Hematopoietic multipotent progenitor cell treated with erythropoietin and hydrocortisone succinate and interleukin-3 and kit ligand, for 17 days (in vitro differentiated cells): ENCODE measurements at regions not wholly inside any gene's neighbourhood (a gene's known extent, or its start where the extent isn't known, plus 50 kb on each side); places are given as distances from the start of the nearest gene placed in this dataset.
"Not testable (repeated sequence)": the region's sequence is repeated elsewhere in the genome, so short reads cannot be mapped to it uniquely, and the experiment has no call there.

Experiments used
- DNase-seq: peaks from one replicate; pipeline ENCODE4 v3.0.0-alpha.2; 2015; ENCODE audit warnings: low spot score

- DNase-seq = no peak
These were observed 101.6 kb downstream of the CPN2 start for GRCh38 chr3:194249323-194250097.

- DNase-seq = no peak
These were observed 100.8 kb downstream of the CPN2 start for GRCh38 chr3:194250098-194251002.

- no peak for DNase-seq
These were observed 100.1 kb downstream of the CPN2 start for GRCh38 chr3:194251007-194251406.

GRCh38 chr3:194251461-194251860, 99.7 kb downstream of the CPN2 start:
- no peak for DNase-seq

DNA sequence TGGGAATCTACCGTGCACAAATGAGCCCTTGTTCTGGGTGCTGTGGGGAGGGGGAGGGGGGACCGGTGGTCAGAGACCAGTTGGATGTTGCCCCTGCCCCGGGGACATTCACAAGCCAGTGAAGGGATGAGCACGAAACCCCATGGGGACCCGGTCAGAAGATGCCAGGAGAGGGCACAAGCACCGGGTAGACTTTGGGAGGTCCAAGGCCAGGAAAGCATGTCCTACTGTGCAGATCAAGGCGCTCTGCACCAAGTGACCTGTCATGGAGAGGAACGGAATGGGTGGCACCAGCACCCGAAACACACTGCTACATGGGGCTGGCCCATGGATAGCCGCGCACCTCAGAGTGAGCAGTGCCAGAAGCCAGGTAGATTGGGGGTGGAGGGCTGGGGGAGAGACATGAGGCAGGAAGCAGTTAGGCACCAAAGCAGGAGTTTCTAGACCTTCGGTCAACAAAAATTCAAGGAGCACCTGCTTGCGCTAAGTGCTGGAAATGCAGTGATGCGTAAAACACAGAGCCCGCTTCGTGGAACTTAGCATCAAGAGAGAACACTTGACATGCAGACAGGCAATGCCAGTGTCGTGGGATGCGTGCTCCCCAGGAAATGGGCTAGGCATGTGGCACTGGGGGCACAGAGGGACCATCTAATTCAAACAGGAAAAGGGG, 99.1 kb downstream of the CPN2 start:
- DNase-seq = no peak

DNA sequence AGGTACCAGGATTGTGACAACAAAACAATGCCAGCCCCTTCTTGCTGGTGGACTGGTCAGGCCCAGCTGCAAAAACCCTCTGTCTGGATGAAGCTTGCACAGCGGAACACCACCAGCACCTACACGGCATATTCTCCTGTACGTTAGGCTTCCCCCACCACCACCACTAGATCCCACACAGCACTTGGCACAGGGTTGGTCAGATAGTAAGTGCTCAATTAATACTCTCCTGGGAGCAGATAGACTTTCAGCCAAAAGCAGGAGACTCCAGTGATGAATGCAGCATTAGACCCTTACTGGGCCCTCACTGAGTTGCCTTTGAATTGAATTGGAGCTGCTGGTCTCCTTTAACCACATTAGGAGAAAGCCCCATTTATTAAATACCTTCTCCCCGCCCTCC, 97.9 kb downstream of the CPN2 start:
- no peak for DNase-seq

- no peak for DNase-seq
These were observed 97.1 kb downstream of the CPN2 start for GRCh38 chr3:194254040-194254439.

DNA sequence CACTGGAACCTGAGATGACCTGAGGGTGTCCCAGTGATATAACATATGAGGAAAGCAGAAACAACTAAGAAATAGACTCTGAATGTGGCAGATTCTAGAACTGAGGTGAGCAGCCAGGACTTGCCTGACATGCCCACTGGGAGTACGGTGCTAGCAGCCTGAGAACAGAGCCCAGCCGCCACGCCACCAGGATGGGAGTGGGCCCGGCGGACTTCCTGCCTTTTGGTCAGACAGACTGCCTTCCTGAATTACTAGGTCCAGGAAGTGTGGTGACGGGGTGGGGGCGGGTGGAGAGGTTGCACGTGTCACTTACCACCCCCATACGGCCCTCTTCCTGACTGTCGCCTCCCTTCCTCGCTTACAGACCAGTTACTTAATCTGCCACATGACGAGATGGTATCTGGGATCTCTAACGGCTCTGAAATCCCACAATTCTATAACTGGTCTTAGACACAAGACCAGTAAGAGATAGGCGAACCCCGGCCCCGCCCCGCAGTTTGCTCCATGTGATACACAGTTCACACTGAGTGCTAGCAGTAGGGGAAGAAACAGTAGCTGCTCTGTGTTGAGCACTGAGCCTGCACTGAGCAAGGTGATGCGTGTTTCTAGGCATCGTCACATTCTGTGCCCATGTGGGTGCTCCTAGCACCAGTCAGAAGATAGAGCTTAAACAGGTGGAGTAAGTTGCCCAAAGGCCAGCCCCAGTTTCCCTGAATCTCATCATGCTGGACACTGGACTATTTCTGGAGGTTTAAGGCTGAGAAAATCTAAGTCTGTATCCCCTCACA, 95.7 kb downstream of the CPN2 start:
- DNase-seq = peak; percentile 32

DNA sequence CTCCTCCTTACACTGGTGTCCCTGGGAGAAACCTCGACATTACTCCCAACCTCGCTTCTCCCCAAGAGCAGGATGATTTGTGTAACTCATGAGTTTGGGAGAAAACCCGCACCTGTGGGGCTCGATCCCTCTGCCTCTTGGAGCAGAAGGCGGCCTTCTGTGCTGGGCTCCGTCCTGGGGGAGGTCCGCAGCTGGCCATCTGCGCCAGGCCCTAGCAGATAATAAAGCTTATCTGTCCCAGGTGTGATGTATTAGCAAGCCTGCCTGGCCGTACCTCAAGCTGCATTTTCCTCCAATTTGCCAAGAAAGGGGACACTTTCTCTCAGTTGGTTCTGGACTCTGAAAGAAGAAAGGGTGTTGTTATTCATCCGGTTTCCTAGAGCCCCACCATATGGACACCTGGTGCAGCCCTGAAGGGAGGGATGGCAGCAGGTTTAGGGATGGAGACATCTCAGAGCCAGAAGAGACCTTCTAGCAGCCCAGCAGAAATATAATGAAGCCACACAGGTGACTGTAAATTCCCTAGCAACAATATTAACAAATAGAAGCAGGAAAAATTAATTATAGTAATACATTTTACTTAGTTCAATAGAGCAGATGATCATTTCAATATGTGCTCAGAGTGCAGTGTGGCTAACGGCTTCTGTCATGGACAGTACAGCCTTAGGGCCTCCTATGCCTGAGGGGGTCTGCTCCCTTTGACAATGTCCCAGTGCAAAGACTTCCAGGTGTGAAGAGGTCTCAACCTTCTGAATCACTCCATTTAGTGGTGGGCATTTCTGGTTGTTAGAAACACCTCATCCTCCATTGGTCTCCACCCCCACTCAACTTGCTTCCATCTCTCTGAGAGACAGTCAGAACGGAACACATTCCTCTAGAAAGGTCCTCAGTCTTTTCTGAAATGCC, 94.8 kb downstream of the CPN2 start:
- no peak for DNase-seq

DNA sequence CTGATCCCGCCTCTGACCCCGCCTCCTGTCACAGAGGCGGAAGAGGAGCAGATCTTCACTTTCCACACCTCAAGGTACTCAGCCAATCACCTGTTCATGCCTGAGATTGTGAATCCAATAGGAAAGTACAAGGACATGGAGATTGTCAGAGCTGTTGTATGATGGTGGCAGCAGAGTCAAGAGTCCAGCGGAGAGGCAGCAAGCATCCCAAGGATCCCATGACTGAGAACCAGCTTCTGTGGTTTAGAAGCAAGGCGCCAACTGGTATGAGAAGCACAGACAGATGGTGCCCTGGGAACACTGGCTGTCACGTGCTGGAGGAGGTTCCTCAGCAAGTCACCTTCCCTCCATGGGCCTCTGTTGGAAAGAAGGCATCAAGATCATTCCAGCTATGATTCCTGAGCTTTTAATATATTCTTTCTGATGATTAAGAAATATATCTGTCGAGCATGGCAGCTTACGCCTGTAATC, 93.9 kb downstream of the CPN2 start:
- no peak for DNase-seq

DNA sequence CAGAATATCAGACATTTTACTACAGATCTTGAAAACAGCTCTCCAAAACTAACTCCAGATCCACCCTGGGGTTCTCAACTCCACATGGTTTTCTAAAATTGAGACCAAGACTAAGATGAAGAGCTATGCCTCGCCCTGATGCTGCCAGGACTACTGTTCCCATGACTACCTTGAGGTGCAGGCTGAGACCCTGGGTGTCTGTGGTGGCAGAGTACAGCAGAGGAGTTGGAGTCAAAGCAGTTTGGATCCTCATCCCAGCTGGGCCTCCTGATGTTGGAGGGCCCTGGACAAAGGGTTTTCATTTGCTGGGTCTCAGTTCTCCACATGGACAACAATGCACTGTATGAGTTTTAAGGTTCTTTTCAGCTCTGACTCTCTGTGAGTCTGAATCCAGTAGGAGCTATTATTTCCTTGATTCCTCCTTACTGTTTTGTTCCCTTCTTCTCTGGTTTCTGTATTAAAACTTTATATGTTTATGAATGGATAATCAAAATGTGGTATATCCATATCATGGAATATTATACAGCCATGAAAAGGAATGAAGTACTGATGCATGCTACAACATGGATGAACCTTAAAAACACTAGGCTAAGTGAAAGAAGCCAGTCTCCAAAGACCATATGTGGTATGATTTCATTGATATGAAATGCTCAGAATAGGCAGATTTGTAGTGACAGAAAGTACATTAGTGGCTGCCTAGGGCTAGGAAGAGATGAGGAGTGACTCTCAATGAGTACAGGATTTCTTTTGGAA, 93.0 kb downstream of the CPN2 start:
- DNase-seq = no peak

- DNase-seq = no peak
These were observed 91.0 kb downstream of the CPN2 start for GRCh38 chr3:194259982-194260766.

- no peak for DNase-seq
These were observed 89.5 kb downstream of the CPN2 start for GRCh38 chr3:194261581-194262063.

DNA sequence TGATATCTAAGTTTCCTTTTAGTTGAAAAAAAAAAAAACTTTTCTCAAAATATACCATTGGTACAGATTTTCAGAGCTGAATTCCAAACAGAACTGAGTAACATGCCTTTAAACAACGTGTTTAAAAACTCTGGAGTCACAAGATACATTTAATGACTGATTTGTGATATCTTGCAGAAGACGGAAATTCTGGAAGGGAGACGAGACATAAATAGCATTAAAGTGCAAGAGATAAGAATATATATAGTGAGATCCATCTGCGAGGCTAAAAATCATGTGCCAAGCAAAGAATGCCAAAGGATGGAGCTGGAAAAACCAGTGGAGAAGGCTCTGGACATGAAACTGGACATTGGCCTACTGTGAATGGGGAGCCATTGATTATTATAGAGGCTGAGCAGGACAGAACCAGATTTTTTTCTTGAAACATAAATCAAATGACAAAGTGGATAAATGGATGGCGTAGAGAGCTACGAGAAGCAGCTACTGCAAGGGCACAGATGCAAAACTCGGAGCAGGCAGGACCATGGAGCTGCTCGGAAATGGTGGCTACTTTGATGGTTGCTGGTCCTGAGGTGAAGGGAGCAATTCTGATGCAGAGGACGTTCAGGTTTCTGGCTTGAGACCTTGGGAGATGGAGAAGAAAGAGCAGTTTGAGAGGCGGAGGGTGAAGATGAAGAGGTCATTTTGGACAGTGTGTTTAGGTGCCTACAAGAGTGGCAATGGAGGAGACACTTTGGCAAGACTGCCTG, 88.8 kb downstream of the CPN2 start:
- DNase-seq = no peak

DNA sequence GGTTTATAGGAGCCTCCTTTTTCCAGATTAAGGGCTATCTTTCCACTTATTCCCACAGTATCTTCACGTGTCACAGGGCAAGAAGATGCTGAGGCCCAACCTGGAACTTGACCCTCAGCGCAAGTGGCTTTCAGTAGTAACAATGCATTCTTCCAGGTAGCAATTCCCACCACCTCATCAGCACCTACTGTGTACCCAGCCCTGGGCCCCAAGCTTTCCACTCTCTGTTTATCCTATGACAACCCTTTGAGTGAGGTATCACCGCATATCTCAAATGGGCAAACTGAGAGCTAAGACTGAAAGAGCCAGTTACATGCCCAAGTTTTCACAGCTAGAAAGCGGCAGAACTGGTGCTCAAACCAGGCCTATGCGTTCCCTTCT, 88.2 kb downstream of the CPN2 start:
- DNase-seq = no peak

DNA sequence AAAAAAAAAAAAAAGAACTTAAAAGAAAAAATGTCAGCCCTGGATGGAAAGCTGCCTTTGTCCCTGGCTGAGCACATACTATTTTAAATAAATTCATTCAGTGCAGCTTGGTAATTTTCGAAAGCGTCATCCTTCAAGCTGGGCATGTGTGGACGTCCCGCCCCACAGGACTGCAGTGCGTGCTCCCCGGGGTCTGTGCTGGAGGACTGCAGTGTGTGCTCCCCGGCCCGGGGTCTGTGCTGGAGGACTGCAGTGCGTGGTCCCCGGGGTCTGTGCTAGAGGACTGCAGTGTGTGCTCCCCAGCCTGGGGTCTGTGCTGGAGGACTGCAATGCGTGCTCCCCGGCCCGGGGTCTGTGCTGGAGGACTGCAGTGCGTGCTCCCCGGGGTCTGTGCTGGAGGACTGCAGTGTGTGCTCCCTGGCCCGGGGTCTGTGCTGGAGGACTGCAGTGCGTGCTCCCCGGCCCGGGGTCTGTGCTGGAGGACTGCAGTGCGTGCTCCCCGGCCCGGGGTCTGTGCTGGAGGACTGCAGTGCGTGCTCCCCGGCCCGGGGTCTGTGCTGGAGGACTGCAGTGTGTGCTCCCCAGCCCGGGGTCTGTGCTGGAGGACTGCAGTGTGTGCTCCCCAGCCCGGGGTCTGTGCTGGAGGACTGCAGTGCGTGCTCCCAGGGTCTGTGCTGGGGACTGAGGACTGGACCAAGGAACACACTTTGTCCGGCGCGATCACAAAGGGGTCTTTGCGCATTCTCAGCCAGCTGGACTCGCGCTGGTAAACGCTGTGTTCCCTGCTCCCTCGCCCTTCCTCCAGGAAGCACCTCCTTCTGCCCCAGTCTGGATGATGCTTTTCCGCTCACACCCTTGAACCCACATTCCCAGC, 86.3 kb downstream of the CPN2 start:
- DNase-seq = not testable (repeated sequence)

DNA sequence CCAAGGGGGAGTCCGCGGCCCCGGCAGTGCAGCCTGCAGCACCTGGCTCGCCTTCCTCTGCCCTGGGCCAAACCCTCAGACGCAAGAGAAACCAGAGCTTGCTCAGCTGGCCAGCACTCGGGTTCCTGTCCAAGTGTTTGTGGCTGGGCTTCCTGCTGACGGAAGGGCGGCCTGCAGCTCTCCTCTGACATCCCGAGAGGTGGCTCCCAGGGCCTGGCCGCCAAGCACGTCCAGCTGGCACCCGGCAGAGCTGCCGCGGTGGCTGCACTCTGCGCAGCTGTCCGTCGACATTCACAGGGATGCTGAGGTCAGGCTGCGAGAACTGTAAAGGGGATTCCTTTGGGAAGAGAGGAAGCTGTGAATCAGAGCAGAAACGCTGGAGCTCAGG, 85.6 kb downstream of the CPN2 start:
- DNase-seq = no peak
